Progenitor cell of endocrine pancreas (in vitro differentiated cells): ENCODE measurements at regions not wholly inside any gene's neighbourhood (a gene's known extent, or its start where the extent isn't known, plus 50 kb on each side); places are given as distances from the start of the nearest gene placed in this dataset.

ENCODE experiments used
- DNase-seq: peaks from one replicate; pipeline ENCODE4 v3.0.0; 2021; ENCODE audit warnings: low spot score; ENCODE audit not compliant: unreplicated experiment
- H3K27ac Mint-ChIP-seq: 2 replicates; pipeline ENCODE4 v1.8.0; 2021; ENCODE audit warnings: mild to moderate bottlenecking, moderate library complexity, mixed read lengths
- H3K27me3 Mint-ChIP-seq: 2 replicates; pipeline ENCODE4 v1.8.0; 2021; ENCODE audit warnings: mixed read lengths
- H3K36me3 Mint-ChIP-seq: 2 replicates; pipeline ENCODE4 v1.8.0; 2022; ENCODE audit warnings: mixed read lengths; ENCODE audit not compliant: insufficient read depth
- H3K4me1 Mint-ChIP-seq: 2 replicates; pipeline ENCODE4 v1.8.0; 2021; ENCODE audit warnings: low read depth, mixed read lengths
- H3K4me3 Mint-ChIP-seq: 2 replicates; pipeline ENCODE4 v1.8.0; 2021; ENCODE audit warnings: low read depth, mild to moderate bottlenecking, moderate library complexity, mixed read lengths
- H3K9me3 Mint-ChIP-seq: 2 replicates; pipeline ENCODE4 v1.8.0; 2021; ENCODE audit warnings: low read depth, mixed read lengths
- TF ChIP-seq, protein P1 (sequence below): fragments of 200-600 bp; sonication (generic); IDR thresholded peaks from one replicate; pipeline ENCODE4 v1.5.0; 2021; ENCODE audit warnings: antibody characterized with exemption, mild to moderate bottlenecking; ENCODE audit not compliant: unreplicated experiment

DNA sequence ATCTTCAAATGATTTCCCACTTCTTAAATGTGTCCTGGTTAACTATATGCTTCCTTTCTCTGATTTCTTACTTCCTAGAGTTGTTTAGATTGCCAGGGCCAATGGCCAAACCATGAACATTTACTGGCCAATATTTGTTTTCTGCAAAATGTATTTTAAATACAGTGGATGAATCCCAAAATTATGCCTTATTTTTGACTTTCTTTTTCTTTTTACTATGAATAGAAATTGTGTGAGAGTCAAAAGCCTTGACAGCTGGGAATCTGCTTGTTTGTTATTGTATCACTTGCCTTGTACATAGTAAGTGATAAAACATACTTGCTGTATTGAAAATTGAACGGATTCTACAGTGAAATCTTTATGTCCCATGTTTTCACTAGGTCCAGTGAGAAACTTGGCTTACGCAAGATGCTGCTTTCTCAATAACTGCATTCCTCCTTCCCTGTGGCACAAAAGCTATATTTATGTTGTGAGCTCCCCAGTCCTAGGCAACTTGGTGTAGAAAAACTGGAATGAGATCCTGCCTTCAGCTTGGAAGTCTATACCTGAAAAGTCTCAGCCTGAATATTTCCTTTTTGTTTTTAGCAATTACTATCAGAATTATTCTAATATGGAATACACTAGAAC lies 295.2 kb downstream of the EPHA7 start:
- Mint-ChIP-seq H3K9me3 (peaks cover 5% of the 10 kb centered on the region), H3K36me3 (no peaks in the 10 kb centered on the region), H3K27me3 (no peaks in the 10 kb centered on the region), H3K27ac (no peak overlapping the region), H3K4me3 (no peak overlapping the region), H3K4me1 (no peaks in the 10 kb centered on the region)
- no peak for DNase-seq
- TF ChIP-seq, protein P1, sequence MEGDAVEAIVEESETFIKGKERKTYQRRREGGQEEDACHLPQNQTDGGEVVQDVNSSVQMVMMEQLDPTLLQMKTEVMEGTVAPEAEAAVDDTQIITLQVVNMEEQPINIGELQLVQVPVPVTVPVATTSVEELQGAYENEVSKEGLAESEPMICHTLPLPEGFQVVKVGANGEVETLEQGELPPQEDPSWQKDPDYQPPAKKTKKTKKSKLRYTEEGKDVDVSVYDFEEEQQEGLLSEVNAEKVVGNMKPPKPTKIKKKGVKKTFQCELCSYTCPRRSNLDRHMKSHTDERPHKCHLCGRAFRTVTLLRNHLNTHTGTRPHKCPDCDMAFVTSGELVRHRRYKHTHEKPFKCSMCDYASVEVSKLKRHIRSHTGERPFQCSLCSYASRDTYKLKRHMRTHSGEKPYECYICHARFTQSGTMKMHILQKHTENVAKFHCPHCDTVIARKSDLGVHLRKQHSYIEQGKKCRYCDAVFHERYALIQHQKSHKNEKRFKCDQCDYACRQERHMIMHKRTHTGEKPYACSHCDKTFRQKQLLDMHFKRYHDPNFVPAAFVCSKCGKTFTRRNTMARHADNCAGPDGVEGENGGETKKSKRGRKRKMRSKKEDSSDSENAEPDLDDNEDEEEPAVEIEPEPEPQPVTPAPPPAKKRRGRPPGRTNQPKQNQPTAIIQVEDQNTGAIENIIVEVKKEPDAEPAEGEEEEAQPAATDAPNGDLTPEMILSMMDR, result no peak

DNA sequence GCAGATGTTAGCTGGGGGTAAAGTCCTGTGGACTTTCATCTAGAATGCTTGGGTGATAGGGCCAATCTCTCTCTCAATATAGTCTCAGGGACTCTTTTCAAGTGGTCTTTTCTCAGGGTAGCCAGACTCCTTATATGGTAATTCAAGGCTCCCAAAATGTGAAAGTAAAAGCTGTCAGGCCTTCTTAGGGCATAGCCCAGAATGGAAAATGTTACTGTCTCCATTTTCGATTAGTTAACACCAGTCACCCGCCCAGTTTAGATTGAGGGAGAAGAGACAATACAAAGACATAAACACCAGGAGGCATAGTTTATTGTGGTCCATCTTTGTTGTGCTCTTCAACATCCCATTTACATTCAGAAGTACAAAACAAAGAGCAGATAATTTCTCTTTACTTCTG lies 295.8 kb downstream of the EPHA7 start:
- Mint-ChIP-seq H3K9me3 (peaks cover 5% of the 10 kb centered on the region), H3K27me3 (no peaks in the 10 kb centered on the region), H3K4me3 (no peak overlapping the region), H3K27ac (no peak overlapping the region), H3K36me3 (no peaks in the 10 kb centered on the region), H3K4me1 (no peaks in the 10 kb centered on the region)
- TF ChIP-seq, protein P1, result no peak
- DNase-seq, result no peak

DNA sequence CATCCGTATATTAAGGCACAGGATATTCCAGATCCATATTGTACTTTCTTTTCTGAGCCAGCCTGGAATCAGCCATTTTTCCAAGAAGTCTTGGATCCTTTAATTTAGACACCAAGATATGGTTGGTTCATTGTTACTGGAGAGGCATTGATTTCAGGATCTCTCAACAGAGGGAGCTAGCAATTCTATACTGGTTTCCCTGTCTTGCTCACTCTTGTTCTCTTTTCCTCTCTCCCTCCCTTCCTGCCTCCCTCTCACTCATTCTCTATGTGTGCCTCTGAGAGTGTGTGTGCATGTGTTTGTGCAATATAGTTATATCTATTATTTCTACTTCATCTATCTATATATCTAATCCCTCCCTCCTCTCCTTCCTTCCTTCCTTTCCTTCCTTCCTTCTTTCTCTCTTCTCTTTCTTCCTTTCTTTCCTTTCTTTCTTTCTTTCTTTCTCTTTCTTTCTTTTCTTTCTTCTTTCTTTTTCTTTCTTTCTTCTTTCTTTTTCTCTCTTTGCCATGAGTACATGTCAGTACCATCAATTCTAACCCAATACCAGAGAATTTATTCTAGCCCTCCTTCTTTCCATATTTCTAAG lies 299.1 kb downstream of the EPHA7 start:
- no peaks in the 10 kb centered on the region for H3K9me3 Mint-ChIP-seq
- H3K4me1 Mint-ChIP-seq, result no peaks in the 10 kb centered on the region
- no peak for DNase-seq
- no peak overlapping the region for H3K27ac Mint-ChIP-seq
- TF ChIP-seq, protein P1, result no peak
- no peaks in the 10 kb centered on the region for H3K27me3 Mint-ChIP-seq
- H3K36me3 Mint-ChIP-seq, result no peaks in the 10 kb centered on the region
- H3K4me3 Mint-ChIP-seq, result no peak overlapping the region

DNA sequence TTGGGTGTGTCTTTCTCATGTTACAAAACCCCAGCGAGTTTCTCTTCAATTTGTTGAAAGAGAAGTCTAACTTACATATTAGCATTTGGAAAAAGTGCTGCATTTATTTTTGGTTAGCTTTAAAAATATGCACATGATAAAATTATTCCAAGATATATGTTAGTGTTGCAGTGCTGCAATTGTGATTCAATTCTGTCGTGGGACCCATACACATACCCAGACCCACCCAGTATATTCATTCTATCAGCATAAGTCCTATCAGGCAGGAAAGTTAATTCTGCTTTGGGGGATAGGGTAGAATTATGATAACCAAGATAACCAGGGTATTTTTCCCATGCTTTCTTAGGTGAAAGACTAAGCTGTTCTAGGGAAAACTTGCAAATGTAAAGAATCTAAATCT lies 313.5 kb downstream of the EPHA7 start:
- no peak for DNase-seq
- no peaks in the 10 kb centered on the region for H3K36me3 Mint-ChIP-seq

DNA sequence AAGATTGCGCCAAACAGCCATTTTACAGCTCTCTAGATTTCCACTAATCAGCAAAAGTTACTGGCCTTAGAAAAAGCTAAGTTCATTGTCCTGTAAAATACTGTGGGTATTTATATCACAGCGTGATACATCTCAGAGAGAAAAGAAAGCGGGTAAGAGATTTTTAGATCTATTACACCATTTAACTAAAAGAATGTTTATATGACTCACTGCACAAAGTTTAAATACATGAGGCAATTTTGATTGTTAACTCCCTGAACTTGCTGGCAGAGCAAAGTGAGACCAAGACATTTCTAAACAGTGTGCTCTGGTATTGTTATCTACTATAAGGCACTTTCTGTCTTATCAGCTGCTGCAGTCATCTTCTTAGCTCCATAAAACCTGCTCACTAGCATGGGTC lies 314.3 kb downstream of the EPHA7 start:
- no peak overlapping the region for H3K4me3 Mint-ChIP-seq
- TF ChIP-seq, protein P1, result no peak
- no peak overlapping the region for H3K27ac Mint-ChIP-seq
- peaks cover 10% of the 10 kb centered on the region for H3K9me3 Mint-ChIP-seq
- DNase-seq, result no peak
- H3K4me1 Mint-ChIP-seq, result peaks cover 1% of the 10 kb centered on the region
- H3K36me3 Mint-ChIP-seq, result no peaks in the 10 kb centered on the region
- H3K27me3 Mint-ChIP-seq, result no peaks in the 10 kb centered on the region

More for the DNA sequence above, 313.5 kb downstream of the EPHA7 start:
- Mint-ChIP-seq H3K9me3 (peaks cover 5% of the 10 kb centered on the region), H3K27me3 (no peaks in the 10 kb centered on the region), H3K27ac (no peak overlapping the region), H3K4me3 (no peak overlapping the region), H3K4me1 (peaks cover 1% of the 10 kb centered on the region)
- TF ChIP-seq, protein P1, result no peak
